Psoas muscle (tissue), 7 donors: ENCODE measurements at regions not wholly inside any gene's neighbourhood (a gene's known extent, or its start where the extent isn't known, plus 50 kb on each side); places are given as distances from the start of the nearest gene placed in this dataset.

Source experiments
- ATAC-seq, 4 donors: fragments of 200-7000 bp; cut with Tn5 transposase; one replicate each; pipeline ENCODE4 v1.9.1; 2020; ENCODE audit warnings: moderate library complexity in 3 of 4, mild to moderate bottlenecking in 2 of 4
- DNase-seq, 2 donors: peaks; one replicate each; pipeline ENCODE4 v3.0.0-alpha.2; 2020
- H3K27ac ChIP-seq: fragments of 200-600 bp; one replicate; pipeline ENCODE4 v1.8.0; 2022
- H3K27me3 ChIP-seq, 3 donors: fragments of 200-600 bp in 1 of 3; one replicate each; pipeline versions ENCODE4 v1.6.1 to v1.8.0; 2013 to 2022; ENCODE audit warnings: low read length in 2 of 3, mild to moderate bottlenecking in 2 of 3, moderate library complexity in 1 of 3; ENCODE audit not compliant: insufficient read depth in 3 of 3
- H3K36me3 ChIP-seq, 2 donors: fragments of 200-600 bp in 1 of 2; one replicate each; pipeline versions ENCODE4 v1.6.1 to v1.8.0; 2013 to 2022; ENCODE audit warnings: low read depth in 1 of 2, mild to moderate bottlenecking in 1 of 2, moderate library complexity in 1 of 2; ENCODE audit not compliant: insufficient read depth in 1 of 2
- H3K4me1 ChIP-seq: fragments of 200-600 bp; one replicate; pipeline ENCODE4 v1.8.0; 2022
- H3K4me3 ChIP-seq: fragments of 200-600 bp; one replicate; pipeline ENCODE4 v1.8.0; 2022; ENCODE audit warnings: mild to moderate bottlenecking
- H3K9me3 ChIP-seq: fragments of 200-600 bp; one replicate; pipeline ENCODE4 v1.8.0; 2022
- CTCF ChIP-seq: fragments of 200-600 bp; IDR thresholded peaks from one replicate; pipeline ENCODE4 v1.8.0; 2022; ENCODE audit warnings: antibody characterized with exemption
- WGBS, 3 donors: extraction: QIAGEN DNeasy Blood & Tissue Kit; methylation state at CpG; one replicate each; pipeline versions ENCODE4 v1.1.6 to v1.1.7; 2013; 5-methylcytosine and 5-hydroxymethylcytosine counted together
- intact Hi-C, 2 donors: fragments of 100-400 bp; cut with DNase I; formaldehyde crosslinking; loops; one replicate each; pipeline versions ENCODE4 v1.11.0 to v1.14.2; 2022
- donor health status: healthy with polysubstance abuse.
- donor health status: DM: no; HTN: no; CAD: no; lungs with moderate emphysema.
- donor health status: Bipolar disorder and iron deficiency.
- donor health status: healthy.
- donor health status: DM: yes; HTN: yes; CAD: no.
- donor health status: DM: no; HTN: no; CAD: no.
- donor health status: DM: yes; HTN: yes; CAD: no.

GRCh38 chr6:155528335-155528734 lies 72.7 kb upstream of the NOX3 start:
- intact Hi-C loops, result loop anchor here in 1 of 2 donors (2.0 to 10.0 kb wide), 2 partner anchors 18 to 354 kb away; no protein-coding TSS in a partner anchor
- TF ChIP-seq CTCF, result no peak
- DNase-seq, result no peak

GRCh38 chr6:155527443-155527842 lies 71.8 kb upstream of the NOX3 start:
- intact Hi-C loops, result loop anchor here in 1 of 2 donors (10.0 kb wide), 1 partner anchor 353 kb away; no protein-coding TSS in a partner anchor
- no peak for TF ChIP-seq CTCF
- Histone ChIP-seq H3K4me3 (no peak overlapping the region), H3K27ac (no peak overlapping the region), H3K36me3 (no peaks in the 10 kb centered on the region), H3K4me1 (peaks cover 7% of the 10 kb centered on the region), H3K9me3 (no peaks in the 10 kb centered on the region), H3K27me3 (no peaks in the 10 kb centered on the region)
- 97 to 100% (median 99%) methylated on average over 3 of the region's 3 CpGs for WGBS, 3 donors
- ATAC-seq (no peak), DNase-seq (no peak)

More at GRCh38 chr6:155528335-155528734, 72.7 kb upstream of the NOX3 start:
- Histone ChIP-seq H3K4me3 (no peak overlapping the region), H3K4me1 (peaks cover 7% of the 10 kb centered on the region), H3K9me3 (no peaks in the 10 kb centered on the region), H3K27me3 (no peaks in the 10 kb centered on the region), H3K36me3 (no peaks in the 10 kb centered on the region), H3K27ac (peak overlapping the region; percentile 82)
- no peak for ATAC-seq
- WGBS, 3 donors, result 75 to 76% (median 76%) methylated on average over 1 of the region's 1 CpG

- Histone ChIP-seq H3K9me3 (no peaks in the 10 kb centered on the region), H3K27ac (no peak overlapping the region), H3K4me3 (no peak overlapping the region), H3K27me3 (no peaks in the 10 kb centered on the region), H3K36me3 (no peaks in the 10 kb centered on the region), H3K4me1 (peaks cover 6% of the 10 kb centered on the region)
- no peak for DNase-seq
- no peak for ATAC-seq
- intact Hi-C loops, result loop anchor here in 1 of 2 donors (10.0 kb wide), 1 partner anchor 349 kb away; no protein-coding TSS in a partner anchor
- 56 to 64% (median 56%) methylated on average over 9 of the region's 9 CpGs for WGBS, 3 donors
- no peak for TF ChIP-seq CTCF
Observed at GRCh38 chr6:155523821-155524651, 68.4 kb upstream of the NOX3 start.

DNA sequence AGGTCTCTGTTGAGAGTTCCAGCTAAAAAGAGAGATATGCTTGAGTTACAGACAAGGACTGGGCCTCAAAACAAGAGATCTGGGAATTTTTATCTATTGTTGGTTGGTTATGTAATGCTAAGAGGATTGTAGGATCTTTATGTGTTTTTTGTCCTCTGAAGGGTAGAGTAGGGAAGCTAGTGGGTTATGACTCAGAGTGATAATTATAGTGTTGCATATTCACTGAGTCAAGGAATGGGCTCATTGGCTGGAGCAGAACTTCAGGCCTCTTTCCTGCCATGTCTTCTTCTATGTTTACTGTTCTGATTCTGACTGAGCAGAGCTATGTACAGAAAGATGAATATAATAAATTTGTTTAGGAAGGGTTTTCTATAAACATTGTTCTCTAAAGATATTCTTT lies 66.1 kb upstream of the NOX3 start:
- Histone ChIP-seq H3K36me3 (no peaks in the 10 kb centered on the region), H3K27me3 (no peaks in the 10 kb centered on the region), H3K4me1 (peaks cover 6% of the 10 kb centered on the region), H3K4me3 (no peak overlapping the region), H3K27ac (peak overlapping the region; percentile 12), H3K9me3 (no peaks in the 10 kb centered on the region)
- intact Hi-C loops, result loop anchor here in 1 of 2 donors (10.0 kb wide), 1 partner anchor 347 kb away; no protein-coding TSS in a partner anchor
- ATAC-seq, result peak in 3 of 4 donors; percentile 64 to 95 (median 76)
- no peak for DNase-seq
- TF ChIP-seq CTCF, result no peak
